NCI-H1048 (cell line): ENCODE measurements at regions not wholly inside any gene's neighbourhood (a gene's known extent, or its start where the extent isn't known, plus 50 kb on each side); places are given as distances from the start of the nearest gene placed in this dataset.

Source experiments
- DNase-seq: peaks from one replicate; lab custom pipeline; 2025; lab: John Stamatoyannopoulos, UW

- DNase-seq, result no peak
These were observed 58.1 kb downstream of the TUSC7 start for GRCh38 chr3:116767726-116768125.

- DNase-seq, result peak; percentile 39
These were observed 61.4 kb downstream of the TUSC7 start for GRCh38 chr3:116770815-116771450.

- DNase-seq, result no peak
These were observed 67.6 kb downstream of the TUSC7 start for GRCh38 chr3:116776880-116777785.

GRCh38 chr3:116785226-116785625, 75.6 kb downstream of the TUSC7 start:
- DNase-seq, result no peak

- no peak for DNase-seq
These were observed 93.1 kb downstream of the TUSC7 start for GRCh38 chr3:116802651-116803050.

- no peak for DNase-seq
These were observed 96.8 kb downstream of the TUSC7 start for GRCh38 chr3:116806351-116806750.

- DNase-seq, result no peak
These were observed 99.1 kb downstream of the TUSC7 start for GRCh38 chr3:116808725-116809124.

GRCh38 chr3:116809208-116809607, 99.6 kb downstream of the TUSC7 start:
- DNase-seq, result no peak

GRCh38 chr3:116811754-116812153, 102.2 kb downstream of the TUSC7 start:
- DNase-seq, result no peak

GRCh38 chr3:116812949-116813348, 103.4 kb downstream of the TUSC7 start:
- DNase-seq, result no peak

- DNase-seq, result no peak
These were observed 105.7 kb downstream of the TUSC7 start for GRCh38 chr3:116815321-116815720.

- no peak for DNase-seq
These were observed 106.4 kb downstream of the TUSC7 start for GRCh38 chr3:116815831-116816588.

GRCh38 chr3:116821371-116821770, 111.8 kb downstream of the TUSC7 start:
- no peak for DNase-seq

- DNase-seq, result no peak
These were observed 114.6 kb downstream of the TUSC7 start for GRCh38 chr3:116824208-116824607.

GRCh38 chr3:116833202-116833601, 123.6 kb downstream of the TUSC7 start:
- no peak for DNase-seq

GRCh38 chr3:116834816-116835215, 125.2 kb downstream of the TUSC7 start:
- DNase-seq, result no peak

- DNase-seq, result no peak
These were observed 126.1 kb downstream of the TUSC7 start for GRCh38 chr3:116835658-116836057.

- no peak for DNase-seq
These were observed 126.7 kb downstream of the TUSC7 start for GRCh38 chr3:116836286-116836685.

GRCh38 chr3:116837483-116837882, 127.9 kb downstream of the TUSC7 start:
- no peak for DNase-seq

GRCh38 chr3:116841003-116841735, 131.6 kb downstream of the TUSC7 start:
- no peak for DNase-seq

- DNase-seq, result no peak
These were observed 132.8 kb downstream of the TUSC7 start for GRCh38 chr3:116842254-116842957.
